DND-41 (cell line): ENCODE measurements at regions not wholly inside any gene's neighbourhood (a gene's known extent, or its start where the extent isn't known, plus 50 kb on each side); places are given as distances from the start of the nearest gene placed in this dataset.

Source experiments
- ATAC-seq: fragments of 200-7000 bp; cut with Tn5 transposase; 3 replicates; pipeline ENCODE4 v1.9.1; 2021; ENCODE audit warnings: low read depth; ENCODE audit not compliant: insufficient read depth
- DNase-seq: peaks from one replicate; pipeline ENCODE4 v3.0.0-alpha.2; 2020
- H2AFZ ChIP-seq: 2 replicates; pipeline ENCODE4 v1.6.0; 2012; ENCODE audit warnings: low read depth, low read length
- H3K27ac ChIP-seq: 2 replicates; pipeline ENCODE4 v1.5.1; 2012; ENCODE audit warnings: low read length, inconsistent platforms
- H3K27me3 ChIP-seq: fragments of 200-600 bp; sonication (generic); 2 replicates; pipeline ENCODE4 v1.6.0; 2012; ENCODE audit warnings: low read length, mild to moderate bottlenecking, inconsistent platforms; ENCODE audit not compliant: insufficient read depth, poor library complexity
- H3K36me3 ChIP-seq: 2 replicates; pipeline ENCODE4 v1.5.1; 2012; ENCODE audit warnings: low read length, inconsistent platforms; ENCODE audit not compliant: insufficient read depth
- H3K4me1 ChIP-seq: 2 replicates; pipeline ENCODE4 v1.5.1; 2012; ENCODE audit warnings: mild to moderate bottlenecking, low read length; ENCODE audit not compliant: insufficient read depth
- H3K4me2 ChIP-seq: 2 replicates; pipeline ENCODE4 v1.6.0; 2012; ENCODE audit warnings: mild to moderate bottlenecking, moderate library complexity, low read length, inconsistent platforms; ENCODE audit not compliant: insufficient read depth
- H3K4me3 ChIP-seq, 2 experiments: fragments of 200-600 bp in 1 of 2; shearing (Covaris generic) in 1 of 2; 2 replicates each; pipeline ENCODE4 v1.5.1; 2012 to 2016; ENCODE audit warnings: inconsistent platforms in 2 of 2, low read length in 2 of 2, mild to moderate bottlenecking in 2 of 2, low read depth in 1 of 2, moderate library complexity in 1 of 2
- H3K79me2 ChIP-seq: 2 replicates; pipeline ENCODE4 v1.6.0; 2012; ENCODE audit warnings: low read length, inconsistent platforms; ENCODE audit not compliant: insufficient read depth
- H3K9ac ChIP-seq: 2 replicates; pipeline ENCODE4 v1.6.0; 2012; ENCODE audit warnings: low read depth, mild to moderate bottlenecking, inconsistent platforms, low read length, moderate library complexity
- H3K9me3 ChIP-seq: 2 replicates; pipeline ENCODE4 v1.5.1; 2012; ENCODE audit warnings: low read length, moderate library complexity, mild to moderate bottlenecking, inconsistent platforms; ENCODE audit not compliant: insufficient read depth, severe bottlenecking
- H4K20me1 ChIP-seq: 2 replicates; pipeline ENCODE4 v1.6.0; 2012; ENCODE audit warnings: low read length; ENCODE audit not compliant: insufficient read depth
- EZH2 ChIP-seq: IDR thresholded peaks from 3 replicates; pipeline ENCODE4 v1.6.1; 2012; ENCODE audit warnings: borderline replicate concordance, low read depth, mild to moderate bottlenecking, moderate library complexity, low read length, inconsistent platforms; ENCODE audit not compliant: severe bottlenecking
- TF ChIP-seq, protein P1 (sequence below): IDR thresholded peaks from 2 replicates; pipeline ENCODE4 v1.5.1; 2012; ENCODE audit warnings: borderline replicate concordance, low read length, moderate library complexity, mild to moderate bottlenecking; ENCODE audit not compliant: poor library complexity, severe bottlenecking; ENCODE audit errors: extremely low read depth

DNA sequence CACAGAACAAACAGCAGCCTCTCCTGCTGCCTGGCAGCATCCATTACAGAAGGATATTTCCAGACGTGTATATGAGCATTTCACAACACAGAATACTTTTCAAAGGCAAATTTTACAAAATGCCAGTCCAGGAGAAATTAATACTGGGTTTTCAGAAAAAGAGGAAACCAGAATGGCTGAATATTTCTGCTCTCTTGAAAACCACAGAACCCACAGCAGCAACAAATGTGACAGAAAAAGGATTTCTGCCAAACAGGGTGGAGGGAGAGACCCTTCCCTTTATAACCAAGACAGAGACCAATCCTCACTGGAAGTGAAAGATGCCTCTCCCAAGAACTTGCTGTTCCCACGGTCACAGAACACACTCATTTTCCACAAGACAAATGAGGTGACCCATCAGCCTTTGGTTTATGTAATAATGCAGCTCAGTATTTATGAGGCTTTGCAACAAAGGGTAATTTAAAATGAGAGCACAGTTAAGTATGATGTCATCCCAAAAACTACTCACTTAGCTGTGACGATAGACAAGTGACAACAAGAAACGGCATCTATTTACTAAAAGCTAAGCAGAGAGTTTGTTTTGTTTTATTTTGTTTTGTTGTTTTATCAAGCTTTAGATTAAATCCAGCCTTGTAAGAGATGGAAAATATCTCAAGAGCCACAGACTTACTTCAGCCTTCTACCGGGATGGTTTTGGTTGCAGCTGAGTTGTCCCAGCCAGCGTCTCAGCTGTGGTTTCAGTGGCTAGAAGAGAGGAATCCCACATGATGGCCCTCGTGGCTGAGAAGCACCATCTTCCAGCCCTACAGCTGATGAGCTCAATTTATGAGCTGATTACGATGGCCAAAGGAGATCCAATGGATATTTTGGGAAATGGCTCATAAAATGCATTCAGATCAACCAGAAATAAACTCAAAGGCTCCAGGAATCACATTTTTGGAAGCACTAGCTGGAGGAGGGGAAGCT is 249.3 kb upstream of the AGAP1 start:
- Histone ChIP-seq H3K4me3 (no peak overlapping the region), H3K79me2 (no peaks in the 10 kb centered on the region), H3K27ac (no peak overlapping the region), H3K27me3 (peaks cover 3% of the 10 kb centered on the region), H2AFZ (no peak overlapping the region), H3K4me1 (no peaks in the 10 kb centered on the region), H3K4me2 (no peak overlapping the region), H3K9me3 (no peaks in the 10 kb centered on the region), H4K20me1 (no peaks in the 10 kb centered on the region), H3K9ac (no peak overlapping the region), H3K36me3 (no peaks in the 10 kb centered on the region)
- ATAC-seq, result no peak
- TF ChIP-seq, protein P1, sequence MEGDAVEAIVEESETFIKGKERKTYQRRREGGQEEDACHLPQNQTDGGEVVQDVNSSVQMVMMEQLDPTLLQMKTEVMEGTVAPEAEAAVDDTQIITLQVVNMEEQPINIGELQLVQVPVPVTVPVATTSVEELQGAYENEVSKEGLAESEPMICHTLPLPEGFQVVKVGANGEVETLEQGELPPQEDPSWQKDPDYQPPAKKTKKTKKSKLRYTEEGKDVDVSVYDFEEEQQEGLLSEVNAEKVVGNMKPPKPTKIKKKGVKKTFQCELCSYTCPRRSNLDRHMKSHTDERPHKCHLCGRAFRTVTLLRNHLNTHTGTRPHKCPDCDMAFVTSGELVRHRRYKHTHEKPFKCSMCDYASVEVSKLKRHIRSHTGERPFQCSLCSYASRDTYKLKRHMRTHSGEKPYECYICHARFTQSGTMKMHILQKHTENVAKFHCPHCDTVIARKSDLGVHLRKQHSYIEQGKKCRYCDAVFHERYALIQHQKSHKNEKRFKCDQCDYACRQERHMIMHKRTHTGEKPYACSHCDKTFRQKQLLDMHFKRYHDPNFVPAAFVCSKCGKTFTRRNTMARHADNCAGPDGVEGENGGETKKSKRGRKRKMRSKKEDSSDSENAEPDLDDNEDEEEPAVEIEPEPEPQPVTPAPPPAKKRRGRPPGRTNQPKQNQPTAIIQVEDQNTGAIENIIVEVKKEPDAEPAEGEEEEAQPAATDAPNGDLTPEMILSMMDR, result no peak
- no peak for TF ChIP-seq EZH2
- DNase-seq, result no peak

DNA sequence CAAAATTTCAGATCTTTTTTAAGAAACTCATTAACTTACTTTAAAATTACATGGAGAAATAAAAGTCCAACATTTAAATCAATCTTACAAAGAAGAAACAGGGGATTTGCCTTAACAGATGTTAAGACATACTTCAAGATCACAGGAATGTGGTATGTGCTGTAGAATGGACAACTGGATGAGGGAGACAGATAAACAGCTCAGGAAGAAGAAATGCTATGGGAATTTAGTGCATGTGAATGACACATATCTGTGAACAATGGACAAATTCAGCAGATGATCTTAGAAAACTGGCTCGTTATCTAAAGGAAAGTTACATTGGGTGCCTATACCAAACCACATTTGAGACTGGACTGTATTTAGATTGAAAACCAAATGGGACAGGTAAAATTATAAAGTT is 246.8 kb upstream of the AGAP1 start:
- no peak for DNase-seq
- no peaks in the 10 kb centered on the region for H3K79me2 ChIP-seq
- peaks cover 3% of the 10 kb centered on the region for H3K27me3 ChIP-seq
- no peak overlapping the region for H3K4me2 ChIP-seq
- no peak overlapping the region for H3K27ac ChIP-seq
- no peak for ATAC-seq
- no peak overlapping the region for H3K9ac ChIP-seq
- no peaks in the 10 kb centered on the region for H3K9me3 ChIP-seq
- H3K4me1 ChIP-seq, result no peaks in the 10 kb centered on the region
- no peak overlapping the region for H3K4me3 ChIP-seq
- TF ChIP-seq, protein P1, result no peak
- TF ChIP-seq EZH2, result no peak
- H2AFZ ChIP-seq, result no peak overlapping the region
- H4K20me1 ChIP-seq, result no peaks in the 10 kb centered on the region
- H3K36me3 ChIP-seq, result no peaks in the 10 kb centered on the region

DNA sequence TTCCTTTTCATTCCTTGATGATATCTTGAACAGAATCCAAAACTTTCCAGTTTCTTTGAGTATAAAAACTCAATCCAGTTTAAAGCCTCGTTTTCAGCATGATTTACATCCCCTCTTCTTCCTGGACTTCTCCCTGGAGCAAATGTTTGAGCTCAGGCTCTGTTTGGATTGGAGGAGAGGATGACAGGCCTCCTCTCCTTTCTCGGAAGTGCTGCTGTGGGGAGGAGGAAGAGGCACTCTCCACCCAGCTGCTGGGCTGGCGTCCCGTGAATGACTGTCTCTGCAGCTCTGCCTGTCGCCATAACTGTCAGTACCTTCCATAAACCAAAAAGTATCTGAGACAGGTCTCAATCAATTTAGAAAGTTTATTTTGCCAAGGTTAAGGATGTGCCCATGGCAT is 238.2 kb upstream of the AGAP1 start:
- H3K4me3 ChIP-seq, result no peak overlapping the region
- H2AFZ ChIP-seq, result no peak overlapping the region
- peaks cover 8% of the 10 kb centered on the region for H3K27me3 ChIP-seq
- no peak for ATAC-seq
- H3K9me3 ChIP-seq, result no peaks in the 10 kb centered on the region
- DNase-seq, result no peak
- H3K27ac ChIP-seq, result no peak overlapping the region
- H3K36me3 ChIP-seq, result no peaks in the 10 kb centered on the region
- no peak for TF ChIP-seq EZH2
- TF ChIP-seq, protein P1, result no peak
- H4K20me1 ChIP-seq, result no peaks in the 10 kb centered on the region
- no peaks in the 10 kb centered on the region for H3K4me1 ChIP-seq
- H3K4me2 ChIP-seq, result no peak overlapping the region
- H3K79me2 ChIP-seq, result no peaks in the 10 kb centered on the region
- no peak overlapping the region for H3K9ac ChIP-seq

DNA sequence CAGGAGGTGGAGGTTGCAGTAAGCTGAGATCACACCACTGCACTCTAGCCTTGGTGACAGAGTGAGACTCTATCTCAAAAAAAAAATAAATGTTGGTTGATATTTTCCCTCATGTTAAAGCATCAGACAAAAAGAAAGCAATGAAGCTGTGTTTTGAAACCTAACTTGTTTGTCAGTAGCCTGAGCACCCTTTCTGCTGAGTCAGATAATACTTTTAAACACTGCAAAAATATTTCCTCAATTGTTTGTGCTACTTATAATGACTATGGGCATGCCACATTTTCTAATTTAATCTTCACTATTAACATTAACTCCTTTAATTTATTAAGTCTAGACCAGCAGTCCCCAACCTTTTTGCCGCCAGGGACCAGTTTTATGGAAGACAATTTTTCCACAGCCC is 236.3 kb upstream of the AGAP1 start:
- no peak overlapping the region for H3K27ac ChIP-seq
- no peaks in the 10 kb centered on the region for H3K79me2 ChIP-seq
- TF ChIP-seq, protein P1, result no peak
- TF ChIP-seq EZH2, result no peak
- H3K27me3 ChIP-seq, result peaks cover 18% of the 10 kb centered on the region
- no peak overlapping the region for H3K4me3 ChIP-seq
- no peak overlapping the region for H2AFZ ChIP-seq
- no peak for ATAC-seq
- no peak overlapping the region for H3K9ac ChIP-seq
- H3K4me1 ChIP-seq, result no peaks in the 10 kb centered on the region
- H3K36me3 ChIP-seq, result no peaks in the 10 kb centered on the region
- H3K9me3 ChIP-seq, result no peaks in the 10 kb centered on the region
- no peaks in the 10 kb centered on the region for H4K20me1 ChIP-seq
- no peak overlapping the region for H3K4me2 ChIP-seq
- DNase-seq, result no peak
